PC-9 (cell line): ENCODE measurements at regions not wholly inside any gene's neighbourhood (a gene's known extent, or its start where the extent isn't known, plus 50 kb on each side); places are given as distances from the start of the nearest gene placed in this dataset.

ENCODE experiments used
- EZH2 ChIP-seq: fragments of 200-600 bp; sonication (generic); IDR thresholded peaks from 2 replicates; pipeline ENCODE4 v1.8.0; 2017; ENCODE audit warnings: antibody characterized with exemption, low read depth
- TF ChIP-seq, protein P1 (sequence below): fragments of 200-600 bp; sonication (generic); conservative IDR thresholded peaks from 2 replicates; pipeline ENCODE4 v1.6.1; 2017; ENCODE audit warnings: mixed run types, antibody characterized with exemption, mild to moderate bottlenecking, moderate library complexity

DNA sequence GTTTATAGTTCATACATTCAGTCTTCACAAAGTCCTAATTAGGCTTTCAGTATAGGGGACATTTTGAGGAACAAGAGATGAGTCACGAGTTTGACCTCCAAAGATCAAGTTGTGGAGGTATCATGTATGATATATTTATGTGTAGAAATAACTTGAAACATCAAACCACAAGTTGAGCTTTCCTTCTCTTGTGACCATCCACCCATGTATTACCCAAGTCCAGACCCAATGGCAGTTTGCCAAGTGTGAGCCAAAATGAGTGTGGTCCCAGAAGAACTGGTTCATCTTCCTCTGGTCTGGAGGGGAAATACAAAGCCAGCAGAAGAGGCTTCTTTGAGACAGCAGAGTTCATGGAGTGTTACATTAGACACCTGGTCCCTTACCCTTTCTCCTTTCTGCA lies 104.9 kb downstream of the ATP23 start:
- TF ChIP-seq, protein P1, sequence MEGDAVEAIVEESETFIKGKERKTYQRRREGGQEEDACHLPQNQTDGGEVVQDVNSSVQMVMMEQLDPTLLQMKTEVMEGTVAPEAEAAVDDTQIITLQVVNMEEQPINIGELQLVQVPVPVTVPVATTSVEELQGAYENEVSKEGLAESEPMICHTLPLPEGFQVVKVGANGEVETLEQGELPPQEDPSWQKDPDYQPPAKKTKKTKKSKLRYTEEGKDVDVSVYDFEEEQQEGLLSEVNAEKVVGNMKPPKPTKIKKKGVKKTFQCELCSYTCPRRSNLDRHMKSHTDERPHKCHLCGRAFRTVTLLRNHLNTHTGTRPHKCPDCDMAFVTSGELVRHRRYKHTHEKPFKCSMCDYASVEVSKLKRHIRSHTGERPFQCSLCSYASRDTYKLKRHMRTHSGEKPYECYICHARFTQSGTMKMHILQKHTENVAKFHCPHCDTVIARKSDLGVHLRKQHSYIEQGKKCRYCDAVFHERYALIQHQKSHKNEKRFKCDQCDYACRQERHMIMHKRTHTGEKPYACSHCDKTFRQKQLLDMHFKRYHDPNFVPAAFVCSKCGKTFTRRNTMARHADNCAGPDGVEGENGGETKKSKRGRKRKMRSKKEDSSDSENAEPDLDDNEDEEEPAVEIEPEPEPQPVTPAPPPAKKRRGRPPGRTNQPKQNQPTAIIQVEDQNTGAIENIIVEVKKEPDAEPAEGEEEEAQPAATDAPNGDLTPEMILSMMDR = no peak
- no peak for TF ChIP-seq EZH2
